GM21717 (cell line): ENCODE measurements at regions not wholly inside any gene's neighbourhood (a gene's known extent, or its start where the extent isn't known, plus 50 kb on each side); places are given as distances from the start of the nearest gene placed in this dataset.
A peak's percentile ranks its signal among the peaks of the same experiment; 100 is the strongest.
"Not testable (repeated sequence)": the region's sequence is repeated elsewhere in the genome, so short reads cannot be mapped to it uniquely, and the experiment has no call there.

Source experiments
- ATAC-seq: cut with Tn5 transposase; IDR thresholded peaks from one replicate; pipeline ENCODE4 v1.9.1; 2021; ENCODE audit warnings: mild to moderate bottlenecking, moderate library complexity; ENCODE audit not compliant: unreplicated experiment

- ATAC-seq: no peak
These were observed 397.7 kb downstream of the NUP35 start for GRCh38 chr2:183521911-183522310.

- no peak for ATAC-seq
These were observed 398.4 kb downstream of the NUP35 start for GRCh38 chr2:183522489-183523266.

GRCh38 chr2:183530333-183530901 is 406.2 kb downstream of the NUP35 start:
- peak; percentile 79 for ATAC-seq

GRCh38 chr2:183532514-183532913 is 408.3 kb downstream of the NUP35 start:
- ATAC-seq: no peak

- no peak for ATAC-seq
These were observed 408.8 kb downstream of the NUP35 start for GRCh38 chr2:183533021-183533420.

- no peak for ATAC-seq
These were observed 412.0 kb downstream of the NUP35 start for GRCh38 chr2:183536290-183536689.

GRCh38 chr2:183536714-183537113 is 412.5 kb downstream of the NUP35 start:
- no peak for ATAC-seq

- ATAC-seq: no peak
These were observed 417.5 kb downstream of the NUP35 start for GRCh38 chr2:183541766-183542165.

GRCh38 chr2:183542606-183543005 is 418.4 kb downstream of the NUP35 start:
- ATAC-seq: no peak

GRCh38 chr2:183543222-183543621 is 419.0 kb downstream of the NUP35 start:
- ATAC-seq: no peak

GRCh38 chr2:183543731-183544130 is 419.5 kb downstream of the NUP35 start:
- peak; percentile 96 for ATAC-seq

- ATAC-seq: not testable (repeated sequence)
These were observed 422.5 kb downstream of the NUP35 start for GRCh38 chr2:183546560-183547350.

GRCh38 chr2:183552716-183553115 is 428.5 kb downstream of the NUP35 start:
- ATAC-seq: no peak

- ATAC-seq: no peak
These were observed 440.5 kb downstream of the NUP35 start for GRCh38 chr2:183564726-183565125.

- ATAC-seq: no peak
These were observed 451.2 kb downstream of the NUP35 start for GRCh38 chr2:183575481-183575880.

- ATAC-seq: no peak
These were observed 455.4 kb downstream of the NUP35 start for GRCh38 chr2:183579686-183580085.

GRCh38 chr2:183592271-183592670 is 468.0 kb downstream of the NUP35 start:
- ATAC-seq: no peak

- ATAC-seq: no peak
These were observed 469.9 kb downstream of the NUP35 start for GRCh38 chr2:183594150-183594549.

- ATAC-seq: no peak
These were observed 473.6 kb downstream of the NUP35 start for GRCh38 chr2:183597841-183598240.

- ATAC-seq: no peak
These were observed 479.8 kb downstream of the NUP35 start for GRCh38 chr2:183604065-183604464.

- no peak for ATAC-seq
These were observed 481.2 kb downstream of the NUP35 start for GRCh38 chr2:183605440-183605839.
